ENCODE measurements at regions not wholly inside any gene's neighbourhood (a gene's known extent, or its start where the extent isn't known, plus 50 kb on each side); places are given as distances from the start of the nearest gene placed in this dataset.

DNA sequence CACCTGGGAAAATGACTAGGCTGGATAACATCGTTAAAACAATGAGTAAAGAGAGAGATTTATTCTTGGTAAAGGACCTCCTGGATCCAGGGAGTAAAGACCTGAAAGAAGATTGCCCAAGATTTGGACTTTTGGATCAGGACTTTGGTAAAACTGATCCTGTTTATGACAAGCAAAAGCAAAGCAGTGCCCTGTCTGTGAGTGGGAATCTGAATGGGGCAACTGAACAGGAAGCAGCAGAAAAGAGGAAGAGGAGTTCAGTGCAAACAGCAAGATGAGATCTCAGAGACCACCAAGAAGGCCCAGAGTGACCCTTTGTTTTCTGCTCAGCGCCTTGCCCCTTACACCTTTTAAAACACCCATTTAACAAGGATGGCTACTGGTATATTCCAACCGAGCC is 122.0 kb downstream of the VPREB1 start:
- Histone ChIP-seq H2BK120ac (ENCODE audit: low read depth, low read length) (no peak overlapping the region), H3K4me3 (ENCODE audit: insufficient read depth, low read depth, low read length) (no peak overlapping the region), H2BK5ac (ENCODE audit: low read depth, low read length, poor library complexity, severe bottlenecking) (no peak overlapping the region), H2BK15ac (ENCODE audit: low read depth, low read length) (no peak overlapping the region), H2AK5ac (ENCODE audit: low read depth, low read length) (no peak overlapping the region), H3K9me1 (ENCODE audit: insufficient read depth, low read length) (no peaks in the 10 kb centered on the region), H3K9ac (ENCODE audit: low read depth, low read length) (no peak overlapping the region), H3K14ac (replicated peaks; ENCODE audit: low read depth, low read length) (no peak overlapping the region), H3K79me1 (ENCODE audit: low read depth in 1 of 2, low read length in 2 of 2) (no peaks in the 10 kb centered on the region), H3K27ac (ENCODE audit: insufficient read depth, low read length) (no peak overlapping the region), H4K5ac (ENCODE audit: low read depth, low read length) (no peak overlapping the region), H2AK9ac (replicated peaks; ENCODE audit: low read depth, low read length, poor library complexity) (no peak overlapping the region), H3K9me3 (ENCODE audit: control insufficient read depth, insufficient read depth, low read length) (no peaks in the 10 kb centered on the region), H3K4me1 (ENCODE audit: control insufficient read depth, insufficient read depth, low read length) (no peaks in the 10 kb centered on the region), H3K23ac (ENCODE audit: low read depth, low read length) (no peak overlapping the region), H2AFZ (replicated peaks; ENCODE audit: low read length, poor library complexity) (no peak overlapping the region), H3K4me2 (ENCODE audit: low read depth, low read length) (no peak overlapping the region), H2BK20ac (ENCODE audit: low read depth, low read length) (no peak overlapping the region), H3K27me3 (ENCODE audit: control insufficient read depth, insufficient read depth, low read length) (peaks cover 22% of the 10 kb centered on the region), H3K18ac (ENCODE audit: low read depth, low read length) (no peak overlapping the region), H4K20me1 (ENCODE audit: insufficient read depth, low read length) (no peaks in the 10 kb centered on the region), H4K8ac (ENCODE audit: low read depth in 2 of 2, low read length in 2 of 2) (no peak overlapping the region), H3K36me3 (ENCODE audit: control insufficient read depth, insufficient read depth, low read length) (no peaks in the 10 kb centered on the region), H3K56ac (ENCODE audit: extremely low read depth, insufficient read depth, low read length) (no peak overlapping the region), H4K91ac (ENCODE audit: insufficient read depth, low read depth, low read length) (no peak overlapping the region), H3K4ac (ENCODE audit: low read depth, low read length) (no peak overlapping the region)
- no peak for ATAC-seq (ENCODE audit: low read depth)
- ChIA-PET POLR2A (ENCODE audit: unreplicated experiment) (no interaction called here), CTCF (interaction anchor here (1.0 kb wide), 1 partner anchor 24 kb away, joined by 3 read pairs; no protein-coding TSS in a partner anchor)
- no peak for TF ChIP-seq CEBPB (IDR thresholded peaks at IDR 0.05; ENCODE audit: low read depth, low read length)
- TF ChIP-seq, protein P1, sequence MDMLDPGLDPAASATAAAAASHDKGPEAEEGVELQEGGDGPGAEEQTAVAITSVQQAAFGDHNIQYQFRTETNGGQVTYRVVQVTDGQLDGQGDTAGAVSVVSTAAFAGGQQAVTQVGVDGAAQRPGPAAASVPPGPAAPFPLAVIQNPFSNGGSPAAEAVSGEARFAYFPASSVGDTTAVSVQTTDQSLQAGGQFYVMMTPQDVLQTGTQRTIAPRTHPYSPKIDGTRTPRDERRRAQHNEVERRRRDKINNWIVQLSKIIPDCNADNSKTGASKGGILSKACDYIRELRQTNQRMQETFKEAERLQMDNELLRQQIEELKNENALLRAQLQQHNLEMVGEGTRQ (IDR thresholded peaks at IDR 0.05; ENCODE audit: low read depth, low read length): no peak
- TF ChIP-seq RAD21 (IDR thresholded peaks at IDR 0.05; ENCODE audit: low read length): no peak
- TF ChIP-seq MAZ (IDR thresholded peaks at IDR 0.05; ENCODE audit: borderline replicate concordance, low read depth, low read length): no peak
- TF ChIP-seq, protein P2, sequence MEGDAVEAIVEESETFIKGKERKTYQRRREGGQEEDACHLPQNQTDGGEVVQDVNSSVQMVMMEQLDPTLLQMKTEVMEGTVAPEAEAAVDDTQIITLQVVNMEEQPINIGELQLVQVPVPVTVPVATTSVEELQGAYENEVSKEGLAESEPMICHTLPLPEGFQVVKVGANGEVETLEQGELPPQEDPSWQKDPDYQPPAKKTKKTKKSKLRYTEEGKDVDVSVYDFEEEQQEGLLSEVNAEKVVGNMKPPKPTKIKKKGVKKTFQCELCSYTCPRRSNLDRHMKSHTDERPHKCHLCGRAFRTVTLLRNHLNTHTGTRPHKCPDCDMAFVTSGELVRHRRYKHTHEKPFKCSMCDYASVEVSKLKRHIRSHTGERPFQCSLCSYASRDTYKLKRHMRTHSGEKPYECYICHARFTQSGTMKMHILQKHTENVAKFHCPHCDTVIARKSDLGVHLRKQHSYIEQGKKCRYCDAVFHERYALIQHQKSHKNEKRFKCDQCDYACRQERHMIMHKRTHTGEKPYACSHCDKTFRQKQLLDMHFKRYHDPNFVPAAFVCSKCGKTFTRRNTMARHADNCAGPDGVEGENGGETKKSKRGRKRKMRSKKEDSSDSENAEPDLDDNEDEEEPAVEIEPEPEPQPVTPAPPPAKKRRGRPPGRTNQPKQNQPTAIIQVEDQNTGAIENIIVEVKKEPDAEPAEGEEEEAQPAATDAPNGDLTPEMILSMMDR (conservative IDR thresholded peaks at IDR 0.05; ENCODE audit: low read depth, low read length): no peak
- TF ChIP-seq, protein P3, sequence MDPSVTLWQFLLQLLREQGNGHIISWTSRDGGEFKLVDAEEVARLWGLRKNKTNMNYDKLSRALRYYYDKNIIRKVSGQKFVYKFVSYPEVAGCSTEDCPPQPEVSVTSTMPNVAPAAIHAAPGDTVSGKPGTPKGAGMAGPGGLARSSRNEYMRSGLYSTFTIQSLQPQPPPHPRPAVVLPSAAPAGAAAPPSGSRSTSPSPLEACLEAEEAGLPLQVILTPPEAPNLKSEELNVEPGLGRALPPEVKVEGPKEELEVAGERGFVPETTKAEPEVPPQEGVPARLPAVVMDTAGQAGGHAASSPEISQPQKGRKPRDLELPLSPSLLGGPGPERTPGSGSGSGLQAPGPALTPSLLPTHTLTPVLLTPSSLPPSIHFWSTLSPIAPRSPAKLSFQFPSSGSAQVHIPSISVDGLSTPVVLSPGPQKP (IDR thresholded peaks at IDR 0.05; ENCODE audit: borderline replicate concordance, low read depth, low read length): no peak
- no peak for TF ChIP-seq RFX5 (IDR thresholded peaks at IDR 0.05; ENCODE audit: low read depth, low read length)
- WGBS, 2 experiments (ENCODE audit: extremely low coverage in 2 of 2, insufficient read length in 1 of 2): no CpG with 5 or more reads among the region's 3 CpGs
- intact Hi-C loops (cut with micrococcal nuclease) (no loop called here), in situ Hi-C loops (cut with MboI; ENCODE audit: low sequenced_read_pairs) (no loop called here), dilution Hi-C loops (cut with HindIII; ENCODE audit: low sequenced_read_pairs, unreplicated experiment) (no loop called here)
- no peak for DNase-seq
- no TSS peak for BruUV-seq (replicated peaks)

Measured in IMR-90 (cell line).